SK-N-MC (cell line): ENCODE measurements at regions not wholly inside any gene's neighbourhood (a gene's known extent, or its start where the extent isn't known, plus 50 kb on each side); places are given as distances from the start of the nearest gene placed in this dataset.

Source experiments
- EZH2 ChIP-seq: fragments of 200-600 bp; sonication (generic); IDR thresholded peaks from one replicate; pipeline ENCODE4 v1.6.1; 2017; ENCODE audit warnings: antibody characterized with exemption
- POLR2AphosphoS5 ChIP-seq: IDR thresholded peaks from 2 replicates; pipeline ENCODE4 v1.6.1; 2012; ENCODE audit warnings: mild to moderate bottlenecking, low read depth, low read length, borderline replicate concordance

GRCh38 chr3:21195203-21195602 is 555.8 kb downstream of the ZNF385D start:
- no peak for TF ChIP-seq POLR2AphosphoS5
- TF ChIP-seq EZH2, result no peak
